PC-9 (cell line): ENCODE measurements at regions not wholly inside any gene's neighbourhood (a gene's known extent, or its start where the extent isn't known, plus 50 kb on each side); places are given as distances from the start of the nearest gene placed in this dataset.

Source experiments
- BruUV-seq: library from RNA; stranded (reverse); fragments of 400-500 nt; replicated peaks from 2 replicates; lab custom pipeline; 2021; lab: Mats Ljungman, UMichigan
- CTCF ChIA-PET: fragments of 300-600 bp; sonication (Branson Sonifier 250); formaldehyde crosslinking; loops from one replicate; lab custom pipeline; 2022; ENCODE audit warnings: antibody characterized with exemption; lab: Charles Lee
- POLR2A ChIA-PET: fragments of 300-600 bp; sonication (Branson Sonifier 250); formaldehyde crosslinking; loops from one replicate; lab custom pipeline; 2022; ENCODE audit warnings: antibody characterized with exemption; ENCODE audit not compliant: unreplicated experiment; lab: Charles Lee
- DNase-seq, 2 experiments: peaks; one replicate each; pipeline versions ENCODE4 v3.0.0 to v3.0.0-alpha.2; 2015 to 2022; ENCODE audit warnings: mixed read lengths in 1 of 2
- H2AFZ ChIP-seq: fragments of 200-600 bp; sonication (generic); 2 replicates; pipeline ENCODE4 v1.8.1; 2017; ENCODE audit warnings: antibody characterized with exemption
- H3F3A ChIP-seq: fragments of 200-600 bp; sonication (generic); 2 replicates; pipeline ENCODE4 v1.8.1; 2017; ENCODE audit warnings: antibody characterized with exemption, mild to moderate bottlenecking, low read depth; ENCODE audit not compliant: insufficient read depth
- H3K27ac ChIP-seq: fragments of 200-600 bp; sonication (generic); 2 replicates; pipeline ENCODE4 v1.6.1; 2016; ENCODE audit warnings: mixed run types
- H3K27me3 ChIP-seq: fragments of 200-600 bp; sonication (generic); 2 replicates; pipeline ENCODE4 v1.6.1; 2016; ENCODE audit warnings: low read depth, mixed run types; ENCODE audit not compliant: insufficient read depth
- H3K36me3 ChIP-seq: fragments of 200-600 bp; sonication (generic); 2 replicates; pipeline ENCODE4 v1.6.1; 2016; ENCODE audit warnings: low read depth, mixed run types
- H3K4me1 ChIP-seq: fragments of 200-600 bp; sonication (generic); replicated peaks from 2 replicates; pipeline ENCODE4 v1.6.1; 2016; ENCODE audit warnings: mixed run types; ENCODE audit not compliant: insufficient read depth
- H3K4me2 ChIP-seq: fragments of 200-600 bp; sonication (generic); 2 replicates; pipeline ENCODE4 v1.6.1; 2017; ENCODE audit warnings: mixed run types
- H3K4me3 ChIP-seq: fragments of 200-600 bp; sonication (generic); 2 replicates; pipeline ENCODE4 v1.6.1; 2016; ENCODE audit warnings: mixed run types
- H3K79me2 ChIP-seq: fragments of 200-600 bp; sonication (generic); 2 replicates; pipeline ENCODE4 v1.6.1; 2017; ENCODE audit warnings: low read depth, mixed run types
- H3K9me2 ChIP-seq: fragments of 200-600 bp; sonication (generic); 2 replicates; pipeline ENCODE4 v1.8.1; 2017; ENCODE audit warnings: mild to moderate bottlenecking; ENCODE audit not compliant: insufficient read depth
- H3K9me3 ChIP-seq: fragments of 200-600 bp; sonication (generic); 2 replicates; pipeline ENCODE4 v1.8.1; 2016; ENCODE audit warnings: low read depth; ENCODE audit not compliant: insufficient read depth
- H4K20me1 ChIP-seq: fragments of 200-600 bp; sonication (generic); 2 replicates; pipeline ENCODE4 v1.8.1; 2017; ENCODE audit not compliant: insufficient read depth
- EZH2 ChIP-seq: fragments of 200-600 bp; sonication (generic); IDR thresholded peaks from 2 replicates; pipeline ENCODE4 v1.8.0; 2017; ENCODE audit warnings: antibody characterized with exemption, low read depth
- intact Hi-C: fragments of 100-400 bp; cut with micrococcal nuclease; formaldehyde crosslinking; loops from one replicate; pipeline ENCODE4 v1.10.0; 2022; ENCODE audit not compliant: unreplicated experiment
- TF ChIP-seq, protein P1 (sequence below): fragments of 200-600 bp; sonication (generic); conservative IDR thresholded peaks from 2 replicates; pipeline ENCODE4 v1.6.1; 2017; ENCODE audit warnings: mixed run types, antibody characterized with exemption, mild to moderate bottlenecking, moderate library complexity

DNA sequence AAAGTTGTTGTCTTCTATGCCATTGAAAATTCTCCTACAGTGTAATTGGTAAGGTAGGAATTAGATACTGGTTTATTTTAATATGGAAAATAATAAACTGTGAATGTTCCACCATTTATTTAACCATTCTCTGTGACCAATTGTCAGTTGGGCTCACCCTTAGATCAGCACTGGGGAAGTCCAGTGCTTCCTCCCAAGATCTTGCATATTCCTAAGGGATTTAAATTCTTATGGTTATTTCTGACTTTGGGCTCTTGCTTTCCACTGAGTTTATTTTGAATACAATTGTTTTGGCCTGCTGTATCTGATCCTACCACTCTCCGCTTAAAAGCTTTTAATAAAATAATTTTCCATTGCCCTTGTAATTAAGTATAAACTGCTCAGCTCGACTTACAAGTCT, 137.4 kb downstream of the OR2K2 start:
- BruUV-seq, result no TSS peak
- POLR2A ChIA-PET, result no interaction called here
- CTCF ChIA-PET, result no interaction called here

GRCh38 chr9:111190347-111190746, 139.7 kb downstream of the OR2K2 start:
- no peaks in the 10 kb centered on the region for H3K9me3 ChIP-seq
- POLR2A ChIA-PET, result no interaction called here
- no peaks in the 10 kb centered on the region for H3K27me3 ChIP-seq
- H4K20me1 ChIP-seq, result no peaks in the 10 kb centered on the region
- no peaks in the 10 kb centered on the region for H3K36me3 ChIP-seq
- no peaks in the 10 kb centered on the region for H3K9me2 ChIP-seq
- no peak overlapping the region for H2AFZ ChIP-seq
- H3K4me2 ChIP-seq, result no peak overlapping the region
- intact Hi-C loops, result no loop called here
- CTCF ChIA-PET, result no interaction called here
- no peaks in the 10 kb centered on the region for H3F3A ChIP-seq
- no peaks in the 10 kb centered on the region for H3K4me1 ChIP-seq
- no peak for TF ChIP-seq EZH2
- TF ChIP-seq, protein P1, sequence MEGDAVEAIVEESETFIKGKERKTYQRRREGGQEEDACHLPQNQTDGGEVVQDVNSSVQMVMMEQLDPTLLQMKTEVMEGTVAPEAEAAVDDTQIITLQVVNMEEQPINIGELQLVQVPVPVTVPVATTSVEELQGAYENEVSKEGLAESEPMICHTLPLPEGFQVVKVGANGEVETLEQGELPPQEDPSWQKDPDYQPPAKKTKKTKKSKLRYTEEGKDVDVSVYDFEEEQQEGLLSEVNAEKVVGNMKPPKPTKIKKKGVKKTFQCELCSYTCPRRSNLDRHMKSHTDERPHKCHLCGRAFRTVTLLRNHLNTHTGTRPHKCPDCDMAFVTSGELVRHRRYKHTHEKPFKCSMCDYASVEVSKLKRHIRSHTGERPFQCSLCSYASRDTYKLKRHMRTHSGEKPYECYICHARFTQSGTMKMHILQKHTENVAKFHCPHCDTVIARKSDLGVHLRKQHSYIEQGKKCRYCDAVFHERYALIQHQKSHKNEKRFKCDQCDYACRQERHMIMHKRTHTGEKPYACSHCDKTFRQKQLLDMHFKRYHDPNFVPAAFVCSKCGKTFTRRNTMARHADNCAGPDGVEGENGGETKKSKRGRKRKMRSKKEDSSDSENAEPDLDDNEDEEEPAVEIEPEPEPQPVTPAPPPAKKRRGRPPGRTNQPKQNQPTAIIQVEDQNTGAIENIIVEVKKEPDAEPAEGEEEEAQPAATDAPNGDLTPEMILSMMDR, result no peak
- H3K4me3 ChIP-seq, result no peak overlapping the region
- H3K27ac ChIP-seq, result no peak overlapping the region
- no peak for DNase-seq
- no peaks in the 10 kb centered on the region for H3K79me2 ChIP-seq
- no TSS peak for BruUV-seq

More for the DNA sequence above, 137.4 kb downstream of the OR2K2 start:
- H3K4me3 ChIP-seq, result no peak overlapping the region
- H3K4me2 ChIP-seq, result no peak overlapping the region
- no peak overlapping the region for H3K27ac ChIP-seq
- no peaks in the 10 kb centered on the region for H3K9me3 ChIP-seq
- no peak overlapping the region for H2AFZ ChIP-seq
- no peaks in the 10 kb centered on the region for H3K79me2 ChIP-seq
- TF ChIP-seq EZH2, result no peak
- TF ChIP-seq, protein P1, result no peak
- intact Hi-C loops, result no loop called here
- H3K27me3 ChIP-seq, result no peaks in the 10 kb centered on the region
- H3K36me3 ChIP-seq, result no peaks in the 10 kb centered on the region
- no peaks in the 10 kb centered on the region for H4K20me1 ChIP-seq
- H3F3A ChIP-seq, result no peaks in the 10 kb centered on the region
- no peak for DNase-seq
- H3K9me2 ChIP-seq, result no peaks in the 10 kb centered on the region
- H3K4me1 ChIP-seq, result no peaks in the 10 kb centered on the region

DNA sequence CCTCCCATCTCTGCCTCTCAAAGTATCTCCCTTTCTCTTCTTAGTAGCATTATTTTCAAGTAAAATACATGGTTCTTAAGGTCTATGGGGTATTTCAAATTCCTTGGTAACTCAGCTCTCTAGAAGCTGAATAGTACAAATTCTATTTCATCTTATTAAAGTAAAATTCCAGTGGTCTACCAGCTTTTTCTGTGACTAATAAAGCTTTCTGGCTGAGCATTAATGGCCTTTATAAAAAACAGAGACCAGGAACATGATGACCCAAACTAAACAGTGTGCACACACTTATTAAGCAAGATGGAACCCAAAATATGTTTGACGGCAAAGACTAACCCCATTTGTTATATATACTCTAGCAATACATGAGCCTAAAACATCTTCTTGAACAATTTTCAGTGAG, 142.6 kb downstream of the OR2K2 start:
- ChIA-PET CTCF (no interaction called here), POLR2A (no interaction called here)
- no peaks in the 10 kb centered on the region for H4K20me1 ChIP-seq
- H3K4me3 ChIP-seq, result no peak overlapping the region
- H3K27ac ChIP-seq, result no peak overlapping the region
- no peak overlapping the region for H3K4me2 ChIP-seq
- no peaks in the 10 kb centered on the region for H3K4me1 ChIP-seq
- no peak for DNase-seq
- H3K36me3 ChIP-seq, result no peaks in the 10 kb centered on the region
- H3K9me3 ChIP-seq, result no peaks in the 10 kb centered on the region
- H3K79me2 ChIP-seq, result no peaks in the 10 kb centered on the region
- intact Hi-C loops, result no loop called here
- H3K27me3 ChIP-seq, result no peaks in the 10 kb centered on the region
- no peaks in the 10 kb centered on the region for H3K9me2 ChIP-seq
- no peak for TF ChIP-seq EZH2
- TF ChIP-seq, protein P1, result no peak
- BruUV-seq, result no TSS peak
- no peaks in the 10 kb centered on the region for H3F3A ChIP-seq
- no peak overlapping the region for H2AFZ ChIP-seq
